ENCODE measurements at regions not wholly inside any gene's neighbourhood (a gene's known extent, or its start where the extent isn't known, plus 50 kb on each side); places are given as distances from the start of the nearest gene placed in this dataset.
"Not testable (repeated sequence)": the region's sequence is repeated elsewhere in the genome, so short reads cannot be mapped to it uniquely, and the experiment has no call there.

DNA sequence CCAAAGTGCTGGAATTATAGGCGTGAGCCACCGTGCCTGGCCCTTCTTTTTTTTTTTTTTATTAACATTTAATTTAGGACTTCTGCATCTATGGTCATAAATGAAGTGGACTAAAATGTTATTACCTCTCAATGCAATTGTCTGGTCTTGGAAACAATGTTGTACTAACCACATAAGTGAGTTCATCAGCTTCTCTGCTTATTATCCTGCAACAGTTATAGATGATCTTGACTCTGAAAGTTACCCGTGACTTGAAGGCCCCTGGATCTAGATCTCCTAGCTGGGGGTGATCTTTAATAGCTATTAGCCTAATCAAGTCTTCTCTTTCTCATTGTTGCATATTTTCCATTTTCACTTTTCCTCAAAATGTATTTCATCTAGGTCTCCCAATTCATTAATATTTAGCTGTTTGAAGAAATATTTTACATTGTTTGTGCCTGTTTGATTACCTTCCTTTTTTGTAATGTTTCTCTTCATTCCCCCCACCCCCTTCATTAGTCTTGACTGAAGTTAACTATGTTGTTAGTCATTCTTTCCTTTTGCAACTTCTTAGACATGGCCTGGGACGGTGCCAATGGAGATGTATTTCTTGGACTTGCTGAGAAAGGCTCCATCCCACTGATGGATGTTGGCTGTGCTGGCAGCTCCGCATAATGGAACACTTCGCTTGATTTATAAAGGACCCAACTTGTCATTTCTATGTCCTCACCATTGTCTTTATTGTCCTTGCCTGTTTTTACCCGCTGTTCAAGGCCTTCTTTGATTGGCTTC is 141.6 kb upstream of the RIOK3 start:
- DNase-seq = no peak

DNA sequence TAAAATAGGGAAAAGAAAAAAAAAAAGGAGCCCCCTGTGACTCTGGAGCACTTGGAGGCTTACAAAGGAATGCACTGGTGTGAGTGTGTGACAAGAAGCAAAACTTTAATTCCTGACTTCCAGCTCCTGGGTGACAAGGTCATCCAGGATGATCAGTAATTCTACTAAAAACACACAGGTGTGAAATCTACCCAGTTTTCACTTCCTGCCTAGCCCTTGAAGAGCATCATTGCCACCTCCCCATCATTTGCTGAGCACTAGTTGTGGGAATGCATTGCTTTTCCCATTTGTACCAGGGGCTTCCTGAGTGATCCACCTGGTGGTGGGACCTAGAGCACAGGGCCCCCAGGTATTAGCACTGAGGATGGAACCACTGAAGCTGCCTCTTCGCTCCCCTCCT is 139.7 kb upstream of the RIOK3 start:
- DNase-seq = no peak

DNA sequence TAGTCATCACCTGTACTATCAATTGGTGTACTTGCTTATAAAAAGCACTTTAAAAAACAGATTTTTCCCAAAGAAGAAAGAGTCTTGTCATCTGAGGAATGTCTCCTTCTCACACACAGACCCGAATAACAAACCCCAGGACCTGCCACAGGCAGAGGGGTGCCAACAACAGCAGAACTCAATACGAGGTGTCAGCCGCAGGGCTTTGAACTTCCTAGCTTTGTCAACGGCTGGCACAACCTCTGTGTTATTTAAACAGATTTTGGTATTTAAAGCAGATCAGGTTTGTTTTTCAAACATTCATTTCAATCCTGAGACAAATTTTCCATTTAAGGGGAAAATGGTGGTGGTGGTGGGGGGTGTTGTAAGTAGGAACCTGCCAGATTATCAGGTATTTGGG is 138.4 kb upstream of the RIOK3 start:
- DNase-seq = no peak

DNA sequence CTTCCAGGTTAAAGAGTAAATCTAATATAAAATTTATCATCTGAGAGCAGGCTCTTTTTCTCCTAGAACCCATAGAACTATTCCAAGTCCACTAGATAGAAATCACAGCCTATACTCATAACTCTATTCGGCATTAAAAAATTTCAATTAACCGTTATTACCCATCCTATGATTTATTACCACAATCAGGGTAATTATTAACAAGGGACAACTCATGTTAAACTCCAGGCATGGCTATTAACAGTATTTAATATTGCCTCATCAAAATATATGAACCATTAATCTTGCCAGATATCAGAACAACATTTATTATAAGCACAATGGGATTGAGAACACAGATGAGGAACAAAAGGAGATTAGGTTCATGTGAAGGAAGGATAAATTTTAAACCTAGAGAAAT is 136.8 kb upstream of the RIOK3 start:
- no peak for DNase-seq

DNA sequence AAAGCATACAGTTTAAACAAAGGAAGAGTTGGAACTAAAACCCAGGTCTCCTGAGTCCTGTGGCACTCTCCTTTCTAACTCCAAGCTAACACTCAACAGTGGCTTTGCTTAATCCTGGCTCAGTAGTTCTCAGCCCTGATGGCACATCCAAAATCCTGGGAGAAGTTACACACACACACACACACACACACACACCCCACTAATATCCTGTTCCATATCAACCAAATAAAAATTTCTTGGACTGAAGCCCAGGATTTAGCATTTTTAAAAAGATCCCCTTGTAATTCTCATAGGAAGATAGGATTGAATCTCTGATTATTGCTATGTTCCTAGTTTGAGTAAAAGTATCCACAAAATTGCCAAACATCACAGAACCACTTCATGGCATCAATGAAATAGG is 136.1 kb upstream of the RIOK3 start:
- no peak for DNase-seq

DNA sequence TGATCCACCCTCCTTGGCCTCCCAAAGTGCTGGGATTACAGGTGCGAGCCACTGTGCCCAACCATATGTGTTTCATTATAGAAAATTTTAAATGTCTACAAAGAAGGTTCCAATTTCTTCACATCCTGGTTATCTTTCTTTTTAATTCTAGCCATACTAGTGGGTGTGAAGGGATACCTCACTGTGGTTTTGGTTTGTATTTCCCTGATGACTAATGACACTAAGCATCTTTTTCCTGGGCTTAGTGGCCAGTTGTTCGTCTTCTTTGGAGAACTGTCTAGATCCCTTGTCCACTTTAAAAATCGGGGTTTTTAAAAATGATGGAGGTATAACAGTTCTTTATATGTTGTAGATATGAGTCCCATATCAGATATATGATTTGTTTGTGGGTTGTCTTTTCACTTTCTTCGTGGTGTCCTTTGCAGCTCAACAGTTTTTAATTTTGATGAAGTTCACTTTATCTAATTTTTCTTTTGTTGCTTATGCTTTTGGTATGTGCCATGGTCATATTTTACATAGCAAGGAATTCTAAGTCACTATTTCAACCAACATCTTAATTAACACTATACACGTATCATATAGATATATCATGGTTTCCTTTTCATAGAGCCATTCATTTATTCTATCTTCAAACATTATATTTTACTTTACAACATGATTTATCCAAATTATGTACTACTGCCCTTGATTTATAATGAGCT is 135.0 kb upstream of the RIOK3 start:
- no peak for DNase-seq

DNA sequence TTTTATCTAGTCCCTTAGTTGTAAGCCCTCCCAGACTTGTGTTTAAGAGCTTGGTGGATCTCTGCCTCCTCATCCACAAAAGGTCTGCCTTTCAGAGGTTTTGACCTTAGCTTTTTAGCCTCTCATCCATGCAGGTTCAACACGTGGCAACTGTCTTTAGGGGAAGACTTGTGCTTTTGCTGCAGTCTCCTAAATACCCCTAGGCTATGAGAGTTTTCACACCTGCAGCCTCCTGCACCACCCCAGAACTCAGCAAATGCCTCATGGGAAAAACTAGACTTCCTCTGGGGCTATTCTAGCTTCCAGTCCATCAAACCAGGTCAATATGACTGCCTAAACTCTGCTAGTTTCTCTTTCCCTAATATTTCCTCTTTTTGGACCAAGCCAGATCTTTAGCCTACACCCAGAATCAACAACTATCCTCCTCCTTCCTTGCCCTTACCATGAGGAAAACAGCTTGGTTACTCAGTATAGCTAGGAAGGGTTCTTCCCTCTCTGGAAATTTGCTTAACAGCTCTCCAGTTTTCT is 132.3 kb upstream of the RIOK3 start:
- peak; percentile 19 for DNase-seq

DNA sequence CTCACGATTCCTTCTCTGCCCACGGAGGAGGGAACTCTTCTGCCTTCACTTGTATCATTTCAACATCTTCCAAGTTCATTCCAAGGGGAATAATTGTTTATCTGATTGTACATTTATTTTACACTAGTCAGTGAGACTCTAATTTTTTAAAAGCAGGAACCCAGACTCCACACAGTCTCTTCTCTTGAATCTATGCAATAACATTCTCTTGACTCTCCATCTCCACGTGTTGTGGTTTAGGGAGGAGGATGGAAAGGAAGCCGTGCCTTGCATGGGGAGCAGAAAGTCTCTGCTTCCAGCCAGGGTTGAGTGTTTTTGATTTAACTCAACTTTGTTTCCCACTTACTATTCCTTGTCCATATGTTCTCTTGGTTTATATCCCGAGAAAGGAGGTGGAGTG is 131.1 kb upstream of the RIOK3 start:
- DNase-seq = no peak

DNA sequence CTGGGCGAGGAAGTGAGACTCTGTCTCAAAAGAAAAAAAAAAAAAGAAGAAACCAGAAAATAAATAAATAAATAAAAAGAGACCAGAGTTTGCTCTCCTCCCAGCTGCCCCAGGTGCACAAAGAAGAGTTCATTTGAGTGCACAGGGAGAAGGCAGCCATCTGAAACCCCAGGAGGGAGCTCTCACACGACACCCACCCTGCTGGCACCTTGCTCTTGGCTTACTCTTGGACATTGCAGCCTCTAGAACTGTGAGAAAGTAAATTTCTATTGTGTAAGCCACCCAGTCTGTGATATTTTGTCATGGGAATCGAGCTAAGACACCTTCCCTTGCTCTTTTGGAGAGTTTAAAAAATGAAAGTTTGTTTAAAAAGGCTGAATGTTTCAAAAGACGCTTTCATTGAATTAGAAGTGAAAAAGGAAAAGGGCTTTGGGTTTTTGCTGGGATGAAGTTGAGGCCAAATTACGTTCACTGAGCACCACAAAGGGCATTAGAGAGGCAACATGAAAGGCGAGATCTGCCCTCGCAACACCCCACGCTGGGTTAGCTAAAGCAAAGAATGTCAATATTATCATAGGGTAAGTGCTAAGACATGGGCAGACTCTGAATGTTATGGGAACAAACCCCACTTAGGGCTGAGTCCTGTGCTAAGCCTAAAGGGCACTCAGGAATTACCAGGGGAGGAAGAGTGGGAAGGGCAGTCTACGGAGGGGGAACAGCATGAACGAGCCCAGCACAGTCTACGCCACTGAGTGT is 128.9 kb upstream of the RIOK3 start:
- DNase-seq = no peak

DNA sequence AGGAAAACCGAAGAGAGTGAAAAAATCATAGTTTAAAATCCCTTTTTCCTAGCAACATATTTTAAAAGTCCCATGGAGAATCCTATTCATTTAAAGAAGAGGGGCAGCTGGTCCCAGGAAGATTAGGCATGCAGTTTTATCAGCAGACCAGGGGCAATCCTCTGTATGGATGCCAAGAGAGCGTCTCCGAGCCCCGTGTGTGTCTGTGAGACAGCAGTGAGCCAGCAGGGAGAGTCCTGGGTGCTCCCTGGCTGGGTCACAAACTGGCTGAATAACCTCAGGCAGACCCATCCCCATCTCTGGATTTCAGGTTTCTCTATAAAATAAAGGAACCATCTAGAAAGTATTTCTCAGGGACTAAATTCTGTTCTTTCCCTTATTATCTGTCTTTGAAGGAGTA is 128.2 kb upstream of the RIOK3 start:
- DNase-seq = no peak

DNA sequence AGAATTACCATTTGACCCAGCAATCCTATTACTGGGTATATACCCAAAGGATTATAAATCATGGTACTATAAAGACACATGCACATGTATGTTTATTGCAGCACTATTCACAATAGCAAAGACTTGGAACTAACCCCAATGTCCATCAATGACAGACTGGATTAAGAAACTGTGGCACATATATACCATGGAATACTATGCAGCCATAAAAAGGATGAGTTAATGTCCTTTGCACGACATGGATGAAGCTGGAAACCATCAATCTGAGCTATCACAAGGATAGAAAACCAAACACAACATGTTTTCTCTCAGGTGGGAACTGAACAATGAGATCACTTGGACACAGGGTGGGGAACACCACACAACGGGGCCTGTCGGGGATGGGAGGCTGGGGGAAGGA is 123.4 kb upstream of the RIOK3 start:
- not testable (repeated sequence) for DNase-seq

DNA sequence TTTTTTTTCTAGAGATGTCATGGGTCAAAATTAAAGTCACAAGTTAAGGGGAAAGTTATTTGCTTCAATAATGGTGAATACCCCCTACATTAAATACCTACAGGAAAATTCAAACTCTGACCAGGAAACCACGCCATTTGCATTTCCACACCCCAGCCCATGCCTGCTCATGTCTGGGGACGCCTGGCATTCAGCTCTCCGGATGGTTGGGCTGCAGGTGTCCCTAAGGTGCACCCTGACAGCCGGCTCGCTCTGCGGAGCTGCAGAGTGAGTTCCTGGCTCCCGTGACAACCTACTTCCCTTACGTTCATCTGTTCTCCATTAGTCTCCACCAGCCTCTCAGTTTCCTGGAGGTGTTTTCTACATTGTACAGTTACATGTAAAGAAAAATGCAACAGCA is 122.7 kb upstream of the RIOK3 start:
- DNase-seq = no peak

DNA sequence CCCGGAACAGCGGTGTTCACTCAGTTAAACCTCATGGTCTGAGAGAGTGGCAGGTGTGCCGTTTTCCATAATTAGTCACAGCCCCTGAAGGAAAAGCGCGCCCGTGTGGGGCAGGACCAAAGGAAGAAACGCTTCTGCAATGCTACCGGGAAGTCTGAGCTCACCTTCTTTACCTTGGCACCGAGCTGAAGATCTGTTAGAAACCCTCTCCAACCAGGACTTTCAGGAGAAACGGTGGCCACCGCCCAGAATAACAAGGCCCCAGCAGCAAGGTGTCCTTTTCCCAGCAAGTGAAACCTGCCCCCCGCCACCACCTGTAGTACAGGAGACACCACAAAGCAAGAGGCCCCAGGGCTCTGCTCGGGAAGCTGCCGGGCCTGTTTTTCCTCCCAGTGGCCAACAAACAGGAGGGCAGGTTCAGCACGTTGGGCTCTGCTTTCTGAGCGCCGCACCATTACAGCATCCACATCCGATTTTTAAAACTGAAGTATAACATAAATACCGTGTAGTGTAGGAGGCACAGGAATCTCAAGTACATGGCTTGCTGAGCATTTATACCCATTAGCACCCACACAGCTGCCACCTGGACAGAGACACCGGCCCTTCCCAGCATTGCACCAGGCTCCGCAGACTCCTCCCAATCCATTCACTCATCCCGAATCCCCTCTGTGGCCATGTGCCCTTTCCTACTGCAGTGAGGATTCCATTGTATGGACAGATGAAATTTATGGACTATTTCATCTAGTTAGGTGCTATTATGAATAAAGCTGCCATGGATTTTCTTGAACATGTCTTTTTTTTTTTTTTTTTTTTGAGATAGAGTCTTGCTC is 121.8 kb upstream of the RIOK3 start:
- no peak for DNase-seq

DNA sequence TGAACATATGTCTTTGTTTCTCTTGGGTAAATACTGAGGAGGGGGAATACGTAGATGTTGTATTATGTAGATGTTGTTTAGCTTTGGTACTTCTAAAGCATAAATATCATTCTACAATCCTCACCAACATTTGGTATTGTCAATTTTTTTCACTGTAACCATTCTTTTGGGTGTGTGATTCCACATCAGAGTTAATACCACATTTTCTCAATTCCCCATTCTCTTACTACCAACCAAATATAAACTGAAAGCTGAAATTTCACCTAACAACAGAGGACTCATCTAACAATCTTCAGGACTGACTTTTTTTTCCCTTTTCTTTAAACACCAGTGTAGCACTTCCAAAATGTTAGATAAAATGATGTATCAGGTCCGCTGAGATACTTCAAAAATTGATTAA is 120.7 kb upstream of the RIOK3 start:
- DNase-seq = no peak

DNA sequence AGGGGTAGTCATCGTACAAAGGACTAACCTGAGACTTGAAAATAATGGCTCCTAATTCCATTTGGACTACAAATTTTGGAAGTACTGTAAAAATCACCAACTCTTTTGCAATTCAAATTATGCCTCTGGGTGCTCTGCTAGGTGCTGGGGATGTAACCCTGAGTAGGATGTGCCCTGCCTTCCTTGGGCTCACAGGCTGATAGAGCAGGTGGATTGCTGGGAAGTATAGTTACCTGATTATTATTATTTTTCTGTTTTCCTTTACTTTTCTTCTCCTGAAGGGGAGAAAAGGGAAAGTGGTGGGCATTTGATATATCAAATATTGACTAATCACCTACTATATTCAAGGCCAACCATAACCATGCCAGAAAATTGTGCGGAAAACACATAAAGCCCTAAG is 119.3 kb upstream of the RIOK3 start:
- DNase-seq = no peak

DNA sequence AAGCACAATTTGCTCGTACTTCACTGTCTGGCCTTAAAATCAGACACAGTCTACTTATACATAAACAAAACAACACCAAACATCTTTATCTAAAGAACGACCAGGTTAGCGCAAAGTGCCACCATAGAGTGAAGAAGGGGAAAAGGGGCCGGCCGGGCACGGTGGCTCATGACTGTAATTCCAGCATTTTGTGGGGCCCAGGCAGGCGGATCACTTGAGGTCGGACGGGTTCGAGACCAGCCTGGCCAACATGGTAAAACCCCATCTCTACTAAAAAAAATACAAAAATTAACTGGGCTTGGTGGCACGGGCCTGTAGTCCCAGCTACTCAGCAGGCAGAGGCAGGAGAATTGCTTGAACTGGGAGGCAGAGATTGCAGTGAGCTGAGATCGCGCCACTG is 118.5 kb upstream of the RIOK3 start:
- DNase-seq = no peak

DNA sequence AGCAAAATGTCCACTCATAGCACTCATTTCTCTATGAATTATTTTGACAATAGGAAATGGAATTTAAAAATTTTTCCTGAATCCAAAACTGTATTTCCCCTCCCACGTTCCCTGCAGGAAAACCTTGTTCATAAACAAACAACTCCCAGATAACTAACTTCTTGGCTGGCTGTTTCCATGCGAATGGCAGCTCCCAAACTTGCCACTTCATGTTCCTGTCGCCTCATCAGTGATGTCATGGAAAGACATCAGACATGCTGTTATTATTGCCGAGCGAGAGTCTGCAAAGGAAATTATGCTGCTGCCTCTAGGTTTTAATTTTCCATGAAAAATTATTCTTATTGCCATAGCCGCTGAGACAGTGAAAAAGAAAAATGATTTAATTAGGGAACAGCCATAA is 117.0 kb upstream of the RIOK3 start:
- no peak for DNase-seq

DNA sequence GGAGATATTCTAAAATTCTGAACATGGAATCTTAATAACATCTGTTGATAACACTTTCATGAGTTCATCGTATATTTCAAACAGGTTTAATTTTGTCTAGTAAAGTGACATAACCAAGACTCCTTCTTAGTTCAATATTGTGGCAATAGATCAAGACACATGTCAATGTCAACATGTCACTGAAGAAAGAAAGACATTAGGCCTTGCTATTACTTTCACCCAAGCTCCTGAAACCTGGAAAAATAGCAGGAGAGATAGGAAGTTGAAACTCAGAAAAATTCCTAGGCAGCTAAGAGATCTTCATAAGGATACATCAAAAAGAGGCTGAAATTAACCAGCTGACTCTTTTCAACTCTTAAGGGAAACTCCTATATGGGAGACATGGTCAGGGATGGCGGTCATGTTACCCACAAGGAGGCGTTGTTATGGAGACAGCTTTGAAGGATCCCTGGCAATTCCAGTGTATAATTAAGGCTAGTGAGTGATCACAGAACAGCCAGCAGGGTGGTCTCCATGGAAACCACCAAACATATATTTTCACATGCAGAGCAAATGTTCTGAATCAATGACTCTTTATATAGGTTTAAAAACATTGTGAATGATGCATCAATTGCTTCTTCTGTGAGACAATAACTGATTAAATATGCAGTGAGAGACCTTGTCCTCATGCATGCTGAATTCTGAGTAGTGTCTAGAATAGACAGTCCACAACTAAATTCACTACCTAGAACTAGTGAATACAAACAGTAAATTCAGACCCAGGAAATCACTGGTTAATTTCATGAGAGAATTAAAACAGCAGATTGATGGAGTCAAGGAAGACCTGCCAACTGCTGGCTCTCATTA is 115.3 kb upstream of the RIOK3 start:
- DNase-seq = no peak

DNA sequence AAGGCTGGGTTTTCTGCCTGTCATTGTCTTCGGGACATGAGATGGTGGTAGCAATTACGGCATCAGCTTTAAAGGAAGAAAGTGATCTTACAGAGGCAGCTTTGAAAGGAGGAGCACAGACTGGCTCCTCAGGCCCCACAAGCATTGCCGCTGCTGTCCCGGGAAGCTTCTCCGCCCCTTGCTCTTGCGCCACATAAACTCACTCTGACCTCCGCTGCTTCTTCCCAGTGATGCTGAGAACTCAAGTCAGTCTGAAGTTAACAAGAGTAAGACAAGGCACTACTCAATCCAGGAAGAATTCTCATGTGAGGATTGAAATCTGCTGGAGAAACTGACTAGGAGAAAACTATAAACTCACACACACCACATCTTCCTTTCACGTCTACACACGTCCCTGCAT is 112.4 kb upstream of the RIOK3 start:
- DNase-seq = no peak

DNA sequence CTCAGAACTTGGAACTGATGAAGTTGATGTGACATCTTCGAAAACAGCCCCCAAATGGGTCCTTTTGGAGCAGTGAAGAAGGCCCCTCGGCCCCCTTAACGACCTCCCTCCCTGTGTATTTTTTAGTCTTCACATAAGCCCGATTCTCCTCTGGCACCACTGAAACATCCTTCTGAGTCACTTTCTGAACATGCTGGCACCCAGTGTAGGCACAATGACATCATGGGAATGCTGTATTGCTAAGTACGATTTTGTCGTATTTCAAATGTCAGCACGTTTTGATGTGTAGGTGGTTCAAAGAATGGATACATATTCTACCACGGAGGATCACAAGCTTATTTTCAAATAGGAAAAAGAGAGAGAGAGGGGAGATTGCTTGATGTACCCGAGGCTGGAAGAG is 111.7 kb upstream of the RIOK3 start:
- DNase-seq = no peak

DNA sequence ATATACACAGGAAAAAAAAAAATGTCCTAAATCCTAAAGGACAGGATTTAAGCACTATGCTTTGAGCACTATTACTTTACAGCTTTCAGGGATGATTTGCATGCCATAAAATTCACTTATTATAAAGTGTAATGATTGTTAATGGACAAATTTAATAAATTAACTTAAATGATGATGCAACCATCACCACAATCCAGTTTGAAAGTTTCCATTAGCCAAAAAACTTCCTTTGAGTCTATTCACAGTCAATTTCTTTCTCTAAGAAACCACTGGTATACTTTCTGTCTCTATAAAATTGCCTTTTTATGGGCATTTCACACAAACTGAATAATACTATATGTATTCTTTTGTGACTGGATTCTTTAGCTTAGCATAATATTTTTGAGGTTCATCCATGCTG is 111.1 kb upstream of the RIOK3 start:
- no peak for DNase-seq

DNA sequence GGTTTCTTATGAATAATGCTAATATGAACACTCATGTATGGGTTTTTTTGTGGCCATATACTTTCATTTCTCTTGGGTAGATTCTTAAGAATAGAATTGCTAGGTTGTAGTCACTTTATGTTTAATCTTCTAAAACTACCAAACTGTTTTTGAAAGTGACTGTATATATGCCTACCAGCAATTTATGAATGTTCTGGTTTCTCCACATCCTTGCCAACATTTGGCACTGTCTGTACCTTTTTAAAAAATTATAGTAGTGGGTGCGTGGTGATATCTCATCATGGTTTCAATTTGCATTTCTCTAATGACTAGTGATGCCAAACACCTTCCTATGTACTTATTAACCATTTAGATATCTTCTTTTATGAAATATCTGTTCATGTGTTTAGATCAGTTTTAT is 110.6 kb upstream of the RIOK3 start:
- no peak for DNase-seq

Measured in suppressor macrophage treated with lipopolysaccharide for 4 hours (primary cell).